PFSK-1 (cell line): ENCODE measurements at regions not wholly inside any gene's neighbourhood (a gene's known extent, or its start where the extent isn't known, plus 50 kb on each side); places are given as distances from the start of the nearest gene placed in this dataset.

ENCODE experiments used
- FOXP2 ChIP-seq: optimal IDR thresholded peaks from 2 replicates; pipeline ENCODE3; 2011; ENCODE audit warnings: borderline replicate concordance, control low read depth, inconsistent platforms; ENCODE audit not compliant: insufficient read depth; ENCODE audit errors: extremely low read length, extremely low read depth
- POLR2AphosphoS5 ChIP-seq: IDR thresholded peaks from 2 replicates; pipeline ENCODE4 v1.6.1; 2012; ENCODE audit warnings: low read depth, mild to moderate bottlenecking, control low read depth, low read length, moderate library complexity
- SIN3A ChIP-seq: IDR thresholded peaks from 2 replicates; pipeline ENCODE4 v1.6.1; 2012; ENCODE audit warnings: mild to moderate bottlenecking, low read length, moderate library complexity, borderline replicate concordance; ENCODE audit not compliant: insufficient read depth
- TAF1 ChIP-seq: IDR thresholded peaks from 2 replicates; pipeline ENCODE4 v1.6.1; 2012; ENCODE audit warnings: low read length, control low read depth, borderline replicate concordance; ENCODE audit not compliant: insufficient read depth
- TF ChIP-seq, protein P1 (sequence below), 2 experiments: IDR thresholded peaks; 2 replicates each; pipeline versions ENCODE4 v1.6.1 to v1.8.0; 2011 to 2012; ENCODE audit warnings: low read depth in 2 of 2, low read length in 2 of 2, control low read depth in 1 of 2, inconsistent platforms in 1 of 2, mild to moderate bottlenecking in 1 of 2, moderate library complexity in 1 of 2; ENCODE audit not compliant: insufficient read depth in 1 of 2

DNA sequence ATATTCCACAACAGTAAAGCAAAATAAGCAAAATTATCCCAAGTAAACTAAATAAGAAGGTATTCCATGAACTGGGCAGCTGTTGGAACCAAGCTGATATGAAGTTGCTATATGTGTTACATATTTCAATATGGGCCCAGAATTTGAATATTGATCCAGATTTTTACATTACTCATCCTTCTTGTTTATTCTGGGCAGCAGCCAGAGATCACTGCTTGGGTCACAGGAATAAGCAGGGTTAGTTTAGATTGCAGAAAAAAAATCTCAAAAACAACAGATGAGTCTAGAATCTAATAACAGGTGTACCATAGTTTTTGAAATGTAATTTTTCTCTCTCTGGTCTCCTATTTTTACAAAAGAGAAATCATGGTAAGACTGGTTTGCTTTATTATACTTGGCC is 171.5 kb upstream of the NAMPT start:
- no peak for TF ChIP-seq POLR2AphosphoS5
- no peak for TF ChIP-seq TAF1
- TF ChIP-seq, protein P1, sequence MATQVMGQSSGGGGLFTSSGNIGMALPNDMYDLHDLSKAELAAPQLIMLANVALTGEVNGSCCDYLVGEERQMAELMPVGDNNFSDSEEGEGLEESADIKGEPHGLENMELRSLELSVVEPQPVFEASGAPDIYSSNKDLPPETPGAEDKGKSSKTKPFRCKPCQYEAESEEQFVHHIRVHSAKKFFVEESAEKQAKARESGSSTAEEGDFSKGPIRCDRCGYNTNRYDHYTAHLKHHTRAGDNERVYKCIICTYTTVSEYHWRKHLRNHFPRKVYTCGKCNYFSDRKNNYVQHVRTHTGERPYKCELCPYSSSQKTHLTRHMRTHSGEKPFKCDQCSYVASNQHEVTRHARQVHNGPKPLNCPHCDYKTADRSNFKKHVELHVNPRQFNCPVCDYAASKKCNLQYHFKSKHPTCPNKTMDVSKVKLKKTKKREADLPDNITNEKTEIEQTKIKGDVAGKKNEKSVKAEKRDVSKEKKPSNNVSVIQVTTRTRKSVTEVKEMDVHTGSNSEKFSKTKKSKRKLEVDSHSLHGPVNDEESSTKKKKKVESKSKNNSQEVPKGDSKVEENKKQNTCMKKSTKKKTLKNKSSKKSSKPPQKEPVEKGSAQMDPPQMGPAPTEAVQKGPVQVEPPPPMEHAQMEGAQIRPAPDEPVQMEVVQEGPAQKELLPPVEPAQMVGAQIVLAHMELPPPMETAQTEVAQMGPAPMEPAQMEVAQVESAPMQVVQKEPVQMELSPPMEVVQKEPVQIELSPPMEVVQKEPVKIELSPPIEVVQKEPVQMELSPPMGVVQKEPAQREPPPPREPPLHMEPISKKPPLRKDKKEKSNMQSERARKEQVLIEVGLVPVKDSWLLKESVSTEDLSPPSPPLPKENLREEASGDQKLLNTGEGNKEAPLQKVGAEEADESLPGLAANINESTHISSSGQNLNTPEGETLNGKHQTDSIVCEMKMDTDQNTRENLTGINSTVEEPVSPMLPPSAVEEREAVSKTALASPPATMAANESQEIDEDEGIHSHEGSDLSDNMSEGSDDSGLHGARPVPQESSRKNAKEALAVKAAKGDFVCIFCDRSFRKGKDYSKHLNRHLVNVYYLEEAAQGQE (IDR thresholded peaks at IDR 0.05; ENCODE audit: insufficient read depth in 1 of 2, low read depth in 2 of 2, low read length in 2 of 2), result no peak
- TF ChIP-seq SIN3A, result no peak
- TF ChIP-seq FOXP2, result no peak
